ENCODE measurements at regions not wholly inside any gene's neighbourhood (a gene's known extent, or its start where the extent isn't known, plus 50 kb on each side); places are given as distances from the start of the nearest gene placed in this dataset.
A peak's percentile ranks its signal among the peaks of the same experiment; 100 is the strongest.

DNA sequence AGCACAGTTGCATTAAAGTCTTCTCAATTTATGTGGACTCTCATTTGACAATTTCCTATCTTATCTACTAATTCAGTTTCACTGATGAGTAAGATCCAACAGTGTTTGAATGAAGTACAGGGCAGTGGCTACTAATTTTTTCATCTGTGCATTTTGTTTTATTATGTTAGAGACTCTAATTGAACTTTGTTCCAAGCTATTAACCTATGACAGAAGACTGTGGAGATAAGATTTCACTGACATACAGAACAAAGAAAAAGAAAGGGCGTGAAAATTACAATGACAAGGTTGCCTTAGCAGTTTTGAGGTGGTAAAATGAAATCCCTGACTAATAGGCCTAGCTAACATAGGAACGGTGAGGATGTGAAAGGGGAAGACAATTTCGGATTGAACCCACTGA is 153.2 kb upstream of the SOX5 start:
- H3K4me2 ChIP-seq (ENCODE audit: insufficient read depth, low read length) = no peak overlapping the region
- no peak overlapping the region for H3K4me3 ChIP-seq
- H3K36me3 ChIP-seq (ENCODE audit: control insufficient read depth, insufficient read depth, low read length) = no peaks in the 10 kb centered on the region
- DNase-seq (ENCODE audit: extremely low read depth in 1 of 4, low spot score in 3 of 4) (no peak), FAIRE-seq (no peak), ATAC-seq (no peak)
- H3K9ac ChIP-seq (ENCODE audit: insufficient read depth in 1 of 2, low read depth in 2 of 2, low read length in 2 of 2) = no peak overlapping the region
- H3K27me3 ChIP-seq (ENCODE audit: control insufficient read depth in 2 of 2, insufficient read depth in 2 of 2, low read length in 2 of 2) = no peaks in the 10 kb centered on the region
- ChIA-PET CTCF (ENCODE audit: low intra/inter-chr PET ratio) (no interaction called here), POLR2A (interaction anchor here (0.6 kb wide), 1 partner anchor 217 kb away, joined by 3 read pairs; no protein-coding TSS in a partner anchor)
- H4K20me1 ChIP-seq (replicated peaks; ENCODE audit: control insufficient read depth, insufficient read depth, low read length) = no peaks in the 10 kb centered on the region
- TF ChIP-seq CHCHD3 (CRISPR knock-in tag; IDR thresholded peaks at IDR 0.05) = no peak
- TF ChIP-seq ELF1 (tag; IDR thresholded peaks at IDR 0.05) = no peak
- TF ChIP-seq BRD4 (IDR thresholded peaks at IDR 0.05) = no peak
- no peak overlapping the region for H3K27ac ChIP-seq (ENCODE audit: extremely low read depth, low read depth, low read length)
- in situ Hi-C loops (cut with MboI) (loop anchor here (25.0 kb wide), 1 partner anchor 685 kb away; no protein-coding TSS in a partner anchor), intact Hi-C loops (cut with micrococcal nuclease) (loop anchor here (10.0 kb wide), 1 partner anchor 682 kb away; no protein-coding TSS in a partner anchor)
- no peaks in the 10 kb centered on the region for H3K79me2 ChIP-seq (ENCODE audit: control insufficient read depth, insufficient read depth, low read length)
- H2AFZ ChIP-seq (ENCODE audit: low read depth, low read length) = no peak overlapping the region
- WGBS (ENCODE audit: insufficient coverage, low coverage, missing lambda C conversion rate) = 2% methylated on average over 3 of the region's 3 CpGs
- BruUV-seq (replicated peaks) = no TSS peak
- H3K4me1 ChIP-seq (replicated peaks in 1 of 2; ENCODE audit: control insufficient read depth in 2 of 2, insufficient read depth in 2 of 2, low read length in 2 of 2) = no peaks in the 10 kb centered on the region
- no peaks in the 10 kb centered on the region for H3K9me1 ChIP-seq (ENCODE audit: control insufficient read depth, insufficient read depth, low read length)
- H3K9me3 ChIP-seq (replicated peaks; ENCODE audit: control insufficient read depth, insufficient read depth, low read depth, low read length) = no peaks in the 10 kb centered on the region

DNA sequence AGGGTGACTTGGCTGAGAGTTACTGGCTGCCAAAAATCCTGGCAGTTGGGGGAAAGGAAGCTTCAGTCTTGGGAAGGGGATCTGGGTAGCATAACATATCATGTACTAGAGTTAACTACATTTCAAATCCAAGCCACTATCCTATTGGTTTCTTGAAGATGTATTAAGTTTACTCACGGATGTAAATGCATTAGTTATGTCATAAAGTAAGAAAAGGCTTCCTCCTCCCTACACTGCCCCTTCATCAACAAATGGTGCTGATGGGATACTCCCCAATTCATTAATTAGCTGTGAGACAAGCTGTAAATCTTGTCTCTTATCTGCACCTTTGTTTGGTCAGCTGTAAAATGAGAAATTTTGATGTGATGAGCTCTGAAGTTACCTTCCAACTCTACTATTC is 150.1 kb upstream of the SOX5 start:
- TF ChIP-seq BACH1 (tag; IDR thresholded peaks at IDR 0.05) (no peak), MEIS2 (IDR thresholded peaks at IDR 0.05; ENCODE audit: partially characterized antibody) (peak; percentile 33), ERF (CRISPR knock-in tag; IDR thresholded peaks at IDR 0.05) (no peak), ZKSCAN1 (IDR thresholded peaks at IDR 0.05; ENCODE audit: low read depth, low read length) (no peak), ARHGAP35 (IDR thresholded peaks at IDR 0.05; ENCODE audit: partially characterized antibody) (no peak)
- TF ChIP-seq, protein P1, sequence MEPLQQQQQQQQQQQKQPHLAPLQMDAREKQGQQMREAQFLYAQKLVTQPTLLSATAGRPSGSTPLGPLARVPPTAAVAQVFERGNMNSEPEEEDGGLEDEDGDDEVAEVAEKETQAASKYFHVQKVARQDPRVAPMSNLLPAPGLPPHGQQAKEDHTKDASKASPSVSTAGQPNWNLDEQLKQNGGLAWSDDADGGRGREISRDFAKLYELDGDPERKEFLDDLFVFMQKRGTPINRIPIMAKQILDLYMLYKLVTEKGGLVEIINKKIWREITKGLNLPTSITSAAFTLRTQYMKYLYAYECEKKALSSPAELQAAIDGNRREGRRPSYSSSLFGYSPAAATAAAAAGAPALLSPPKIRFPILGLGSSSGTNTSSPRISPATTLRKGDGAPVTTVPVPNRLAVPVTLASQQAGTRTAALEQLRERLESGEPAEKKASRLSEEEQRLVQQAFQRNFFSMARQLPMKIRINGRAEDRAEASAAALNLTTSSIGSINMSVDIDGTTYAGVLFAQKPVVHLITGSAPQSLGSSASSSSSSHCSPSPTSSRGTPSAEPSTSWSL (CRISPR knock-in tag; IDR thresholded peaks at IDR 0.05; ENCODE audit: borderline replicate concordance) = no peak
- intact Hi-C loops (cut with micrococcal nuclease) (no loop called here), in situ Hi-C loops (cut with MboI) (no loop called here)
- Histone ChIP-seq H3K9me1 (ENCODE audit: control insufficient read depth, insufficient read depth, low read length) (no peaks in the 10 kb centered on the region), H3K79me2 (ENCODE audit: control insufficient read depth, insufficient read depth, low read length) (no peaks in the 10 kb centered on the region), H3K4me2 (ENCODE audit: insufficient read depth, low read length) (no peak overlapping the region), H3K4me1 (replicated peaks in 1 of 2; ENCODE audit: control insufficient read depth in 2 of 2, insufficient read depth in 2 of 2, low read length in 2 of 2) (no peaks in the 10 kb centered on the region), H3K27me3 (ENCODE audit: control insufficient read depth in 2 of 2, insufficient read depth in 2 of 2, low read length in 2 of 2) (no peaks in the 10 kb centered on the region), H2AFZ (ENCODE audit: low read depth, low read length) (no peak overlapping the region), H3K4me3 (no peak overlapping the region), H3K36me3 (ENCODE audit: control insufficient read depth, insufficient read depth, low read length) (no peaks in the 10 kb centered on the region), H3K9me3 (replicated peaks; ENCODE audit: control insufficient read depth, insufficient read depth, low read depth, low read length) (no peaks in the 10 kb centered on the region), H4K20me1 (replicated peaks; ENCODE audit: control insufficient read depth, insufficient read depth, low read length) (no peaks in the 10 kb centered on the region), H3K27ac (ENCODE audit: extremely low read depth, low read depth, low read length) (no peak overlapping the region), H3K9ac (ENCODE audit: insufficient read depth in 1 of 2, low read depth in 2 of 2, low read length in 2 of 2) (no peak overlapping the region)
- DNase-seq (ENCODE audit: extremely low read depth in 1 of 4, low spot score in 3 of 4) (no peak), FAIRE-seq (no peak), ATAC-seq (no peak)
- WGBS (ENCODE audit: insufficient coverage, low coverage, missing lambda C conversion rate) = 7% methylated on average over 1 of the region's 1 CpG
- POLR2A ChIA-PET = no interaction called here
- BruUV-seq (replicated peaks) = no TSS peak
- CTCF ChIA-PET (ENCODE audit: low intra/inter-chr PET ratio) = no interaction called here
